ENCODE measurements at regions not wholly inside any gene's neighbourhood (a gene's known extent, or its start where the extent isn't known, plus 50 kb on each side); places are given as distances from the start of the nearest gene placed in this dataset.
A peak's percentile ranks its signal among the peaks of the same experiment; 100 is the strongest.
"Not testable (repeated sequence)": the region's sequence is repeated elsewhere in the genome, so short reads cannot be mapped to it uniquely, and the experiment has no call there.

GRCh38 chr13:82202398-82202797 lies 1679.9 kb downstream of the SLITRK1 start:
- no peaks in the 10 kb centered on the region for H3K4me1 ChIP-seq (ENCODE audit: control insufficient read depth, insufficient read depth, low read length)
- no peak overlapping the region for H3K27ac ChIP-seq (ENCODE audit: low read depth, low read length)
- H3K36me3 ChIP-seq (ENCODE audit: control insufficient read depth, insufficient read depth, low read length): no peaks in the 10 kb centered on the region
- H3K4me3 ChIP-seq (ENCODE audit: low read depth, low read length): no peak overlapping the region
- H3K27me3 ChIP-seq (ENCODE audit: control insufficient read depth, insufficient read depth, low read length): no peaks in the 10 kb centered on the region
- no peaks in the 10 kb centered on the region for H3K9me3 ChIP-seq (ENCODE audit: control insufficient read depth, insufficient read depth, low read length)
- DNase-seq (ENCODE audit: low read depth in 4 of 6, low spot score in 6 of 6): peak in 2 of 6 donors; percentile 8 to 14
- WGBS (ENCODE audit: insufficient coverage): no CpG with 5 or more reads among the region's 1 CpG

- WGBS (ENCODE audit: insufficient coverage): no CpG with 5 or more reads among the region's 2 CpGs
- peaks cover 1% of the 10 kb centered on the region for H3K9me3 ChIP-seq (ENCODE audit: control insufficient read depth, insufficient read depth, low read length)
- H3K27ac ChIP-seq (ENCODE audit: low read depth, low read length): no peak overlapping the region
- no peaks in the 10 kb centered on the region for H3K27me3 ChIP-seq (ENCODE audit: control insufficient read depth, insufficient read depth, low read length)
- H3K4me3 ChIP-seq (ENCODE audit: low read depth, low read length): no peak overlapping the region
- DNase-seq (ENCODE audit: low read depth in 4 of 6, low spot score in 6 of 6): no peak
- no peaks in the 10 kb centered on the region for H3K4me1 ChIP-seq (ENCODE audit: control insufficient read depth, insufficient read depth, low read length)
- H3K36me3 ChIP-seq (ENCODE audit: control insufficient read depth, insufficient read depth, low read length): no peaks in the 10 kb centered on the region
These were observed 1686.2 kb downstream of the SLITRK1 start for GRCh38 chr13:82196087-82196486.

- no CpG with 5 or more reads among the region's 1 CpG for WGBS (ENCODE audit: insufficient coverage)
- H3K9me3 ChIP-seq (ENCODE audit: control insufficient read depth, insufficient read depth, low read length): no peaks in the 10 kb centered on the region
- no peaks in the 10 kb centered on the region for H3K4me1 ChIP-seq (ENCODE audit: control insufficient read depth, insufficient read depth, low read length)
- DNase-seq (ENCODE audit: low read depth in 4 of 6, low spot score in 6 of 6): no peak
- H3K36me3 ChIP-seq (ENCODE audit: control insufficient read depth, insufficient read depth, low read length): no peaks in the 10 kb centered on the region
- no peaks in the 10 kb centered on the region for H3K27me3 ChIP-seq (ENCODE audit: control insufficient read depth, insufficient read depth, low read length)
- no peak overlapping the region for H3K4me3 ChIP-seq (ENCODE audit: low read depth, low read length)
- no peak overlapping the region for H3K27ac ChIP-seq (ENCODE audit: low read depth, low read length)
These were observed 1695.0 kb downstream of the SLITRK1 start for GRCh38 chr13:82187227-82187626.

- Histone ChIP-seq H3K4me3 (ENCODE audit: low read depth, low read length) (no peak overlapping the region), H3K9me3 (ENCODE audit: control insufficient read depth, insufficient read depth, low read length) (no peaks in the 10 kb centered on the region), H3K36me3 (ENCODE audit: control insufficient read depth, insufficient read depth, low read length) (no peaks in the 10 kb centered on the region), H3K4me1 (ENCODE audit: control insufficient read depth, insufficient read depth, low read length) (no peaks in the 10 kb centered on the region), H3K27me3 (ENCODE audit: control insufficient read depth, insufficient read depth, low read length) (no peaks in the 10 kb centered on the region), H3K27ac (ENCODE audit: low read depth, low read length) (no peak overlapping the region)
- peak in 1 of 6 donors; percentile 1 for DNase-seq (ENCODE audit: low read depth in 4 of 6, low spot score in 6 of 6)
These were observed 1705.5 kb downstream of the SLITRK1 start for GRCh38 chr13:82176751-82177150.

GRCh38 chr13:82165396-82166174 lies 1716.7 kb downstream of the SLITRK1 start:
- Histone ChIP-seq H3K36me3 (ENCODE audit: control insufficient read depth, insufficient read depth, low read length) (no peaks in the 10 kb centered on the region), H3K4me3 (ENCODE audit: low read depth, low read length) (no peak overlapping the region), H3K27me3 (ENCODE audit: control insufficient read depth, insufficient read depth, low read length) (no peaks in the 10 kb centered on the region), H3K27ac (ENCODE audit: low read depth, low read length) (no peak overlapping the region), H3K9me3 (ENCODE audit: control insufficient read depth, insufficient read depth, low read length) (no peaks in the 10 kb centered on the region), H3K4me1 (ENCODE audit: control insufficient read depth, insufficient read depth, low read length) (no peaks in the 10 kb centered on the region)
- WGBS (ENCODE audit: insufficient coverage): 96% methylated on average over 16 of the region's 18 CpGs
- DNase-seq (ENCODE audit: low read depth in 4 of 6, low spot score in 6 of 6): no peak

GRCh38 chr13:82164780-82165395 lies 1717.4 kb downstream of the SLITRK1 start:
- not testable (repeated sequence) for DNase-seq (ENCODE audit: low read depth in 4 of 6, low spot score in 6 of 6)
- 93% methylated on average over 31 of the region's 31 CpGs for WGBS (ENCODE audit: insufficient coverage)

GRCh38 chr13:82147526-82147925 lies 1734.7 kb downstream of the SLITRK1 start:
- Histone ChIP-seq H3K4me1 (ENCODE audit: control insufficient read depth, insufficient read depth, low read length) (no peaks in the 10 kb centered on the region), H3K4me3 (ENCODE audit: low read depth, low read length) (no peak overlapping the region), H3K27me3 (ENCODE audit: control insufficient read depth, insufficient read depth, low read length) (no peaks in the 10 kb centered on the region), H3K36me3 (ENCODE audit: control insufficient read depth, insufficient read depth, low read length) (no peaks in the 10 kb centered on the region), H3K9me3 (ENCODE audit: control insufficient read depth, insufficient read depth, low read length) (no peaks in the 10 kb centered on the region), H3K27ac (ENCODE audit: low read depth, low read length) (no peak overlapping the region)
- DNase-seq (ENCODE audit: low read depth in 4 of 6, low spot score in 6 of 6): no peak

More at GRCh38 chr13:82164780-82165395, 1717.4 kb downstream of the SLITRK1 start:
- not testable (repeated sequence) for H3K9me3 ChIP-seq (ENCODE audit: control insufficient read depth, insufficient read depth, low read length); H3K4me3 ChIP-seq (ENCODE audit: low read depth, low read length); H3K36me3 ChIP-seq (ENCODE audit: control insufficient read depth, insufficient read depth, low read length); H3K27me3 ChIP-seq (ENCODE audit: control insufficient read depth, insufficient read depth, low read length); H3K4me1 ChIP-seq (ENCODE audit: control insufficient read depth, insufficient read depth, low read length); H3K27ac ChIP-seq (ENCODE audit: low read depth, low read length)

GRCh38 chr13:82136880-82137279 lies 1745.4 kb downstream of the SLITRK1 start:
- no peak overlapping the region for H3K27ac ChIP-seq (ENCODE audit: low read depth, low read length)
- H3K4me3 ChIP-seq (ENCODE audit: low read depth, low read length): no peak overlapping the region
- WGBS (ENCODE audit: insufficient coverage): no CpG with 5 or more reads among the region's 2 CpGs
- H3K27me3 ChIP-seq (ENCODE audit: control insufficient read depth, insufficient read depth, low read length): no peaks in the 10 kb centered on the region
- DNase-seq (ENCODE audit: low read depth in 4 of 6, low spot score in 6 of 6): no peak
- H3K9me3 ChIP-seq (ENCODE audit: control insufficient read depth, insufficient read depth, low read length): no peaks in the 10 kb centered on the region
- H3K36me3 ChIP-seq (ENCODE audit: control insufficient read depth, insufficient read depth, low read length): no peaks in the 10 kb centered on the region
- no peaks in the 10 kb centered on the region for H3K4me1 ChIP-seq (ENCODE audit: control insufficient read depth, insufficient read depth, low read length)

- no peaks in the 10 kb centered on the region for H3K36me3 ChIP-seq (ENCODE audit: control insufficient read depth, insufficient read depth, low read length)
- no peak overlapping the region for H3K27ac ChIP-seq (ENCODE audit: low read depth, low read length)
- no peak for DNase-seq (ENCODE audit: low read depth in 4 of 6, low spot score in 6 of 6)
- no peaks in the 10 kb centered on the region for H3K9me3 ChIP-seq (ENCODE audit: control insufficient read depth, insufficient read depth, low read length)
- H3K4me3 ChIP-seq (ENCODE audit: low read depth, low read length): no peak overlapping the region
- no peaks in the 10 kb centered on the region for H3K27me3 ChIP-seq (ENCODE audit: control insufficient read depth, insufficient read depth, low read length)
- no CpG with 5 or more reads among the region's 1 CpG for WGBS (ENCODE audit: insufficient coverage)
- no peaks in the 10 kb centered on the region for H3K4me1 ChIP-seq (ENCODE audit: control insufficient read depth, insufficient read depth, low read length)
These were observed 1753.0 kb downstream of the SLITRK1 start for GRCh38 chr13:82129281-82129680.

GRCh38 chr13:82118589-82118988 lies 1763.7 kb downstream of the SLITRK1 start:
- Histone ChIP-seq H3K4me3 (ENCODE audit: low read depth, low read length) (no peak overlapping the region), H3K27ac (ENCODE audit: low read depth, low read length) (no peak overlapping the region), H3K9me3 (ENCODE audit: control insufficient read depth, insufficient read depth, low read length) (no peaks in the 10 kb centered on the region), H3K36me3 (ENCODE audit: control insufficient read depth, insufficient read depth, low read length) (no peaks in the 10 kb centered on the region), H3K27me3 (ENCODE audit: control insufficient read depth, insufficient read depth, low read length) (no peaks in the 10 kb centered on the region), H3K4me1 (ENCODE audit: control insufficient read depth, insufficient read depth, low read length) (no peaks in the 10 kb centered on the region)
- DNase-seq (ENCODE audit: low read depth in 4 of 6, low spot score in 6 of 6): no peak
- 100% methylated on average over 2 of the region's 5 CpGs for WGBS (ENCODE audit: insufficient coverage)
